HG03039 (cell line): ENCODE measurements at regions not wholly inside any gene's neighbourhood (a gene's known extent, or its start where the extent isn't known, plus 50 kb on each side); places are given as distances from the start of the nearest gene placed in this dataset.

Experiments
- ATAC-seq: cut with Tn5 transposase; IDR thresholded peaks from one replicate; pipeline ENCODE4 v1.9.1; 2021; ENCODE audit warnings: mild to moderate bottlenecking, moderate library complexity; ENCODE audit not compliant: unreplicated experiment

DNA sequence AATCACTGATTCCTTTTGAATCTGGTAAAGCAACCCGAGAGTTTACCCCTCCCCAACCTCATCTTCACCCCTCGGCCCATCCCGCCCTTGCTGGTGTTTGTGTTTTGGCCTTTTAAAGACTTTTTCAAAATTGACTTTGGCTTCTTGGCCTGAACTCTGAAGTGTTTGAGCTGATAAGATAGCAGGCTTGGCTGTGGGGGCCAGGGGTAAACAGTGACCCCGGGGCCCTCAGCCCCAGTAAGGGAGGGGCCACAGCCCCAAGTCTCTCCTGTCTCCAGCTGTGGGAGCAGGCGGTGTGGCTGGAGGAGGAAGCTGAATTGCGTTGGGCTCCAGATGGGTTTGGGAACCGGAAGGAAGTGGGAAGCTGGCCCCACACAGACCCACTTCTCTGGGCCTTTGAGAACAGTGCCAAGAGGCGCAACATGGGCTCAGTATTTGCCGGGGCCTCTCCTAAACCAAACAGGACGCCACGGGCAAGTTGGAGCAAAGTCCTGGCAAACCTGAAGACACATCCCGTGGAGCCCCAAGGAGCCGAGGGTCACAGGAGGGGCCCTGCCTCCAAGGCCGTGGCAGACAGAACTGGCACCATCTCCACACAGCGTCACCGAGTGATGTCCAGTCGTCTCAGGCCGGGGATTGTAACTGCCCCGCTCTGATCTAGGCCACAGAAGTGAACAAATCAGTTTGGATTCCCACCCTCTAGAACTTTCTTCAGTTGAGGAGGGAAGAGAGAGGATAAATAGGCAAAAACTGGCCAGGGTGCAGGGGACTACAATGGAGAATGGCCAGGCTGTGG, 54.3 kb upstream of the PTPN1 start:
- no peak for ATAC-seq

DNA sequence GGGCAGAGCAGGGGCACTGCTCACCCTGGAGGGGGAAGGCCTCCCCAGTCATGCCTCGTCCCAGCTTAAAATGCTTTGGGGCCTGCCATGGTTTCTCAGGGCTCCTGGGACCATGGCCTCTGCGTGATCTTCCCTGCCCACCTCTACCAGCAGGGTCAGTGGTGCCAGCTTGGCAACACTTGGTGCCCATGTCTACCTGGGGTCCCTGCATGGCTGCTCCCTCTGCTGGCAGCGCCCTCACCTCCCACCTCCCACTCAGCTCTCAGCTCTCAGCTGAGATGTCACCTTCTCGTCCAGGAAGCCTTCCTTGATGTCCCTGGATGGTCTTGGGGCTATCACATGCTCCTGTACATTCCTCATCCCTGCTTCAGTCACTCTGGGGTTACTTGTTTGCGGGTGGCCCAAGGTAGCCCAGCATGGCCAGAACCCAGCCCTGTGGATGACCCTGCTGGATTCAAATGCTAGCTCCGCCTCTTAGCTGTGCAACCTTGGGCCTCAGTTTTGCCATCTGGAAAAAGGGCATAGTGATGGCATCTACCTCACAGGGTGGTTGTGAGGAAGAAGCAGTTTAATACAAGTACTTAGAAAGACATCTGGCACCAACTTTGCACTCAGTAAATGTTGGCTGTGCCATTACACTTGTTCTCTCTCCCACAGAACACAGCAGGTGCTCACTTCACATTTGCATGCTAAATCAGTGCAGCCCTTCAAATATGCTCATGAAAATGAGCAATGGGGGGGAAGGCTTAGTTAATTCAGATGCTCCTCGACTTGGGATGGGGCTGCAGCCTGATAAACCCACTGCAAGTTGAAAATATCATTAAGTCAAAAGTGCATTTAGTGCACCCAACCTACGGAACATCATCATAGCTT, 53.5 kb upstream of the PTPN1 start:
- no peak for ATAC-seq

DNA sequence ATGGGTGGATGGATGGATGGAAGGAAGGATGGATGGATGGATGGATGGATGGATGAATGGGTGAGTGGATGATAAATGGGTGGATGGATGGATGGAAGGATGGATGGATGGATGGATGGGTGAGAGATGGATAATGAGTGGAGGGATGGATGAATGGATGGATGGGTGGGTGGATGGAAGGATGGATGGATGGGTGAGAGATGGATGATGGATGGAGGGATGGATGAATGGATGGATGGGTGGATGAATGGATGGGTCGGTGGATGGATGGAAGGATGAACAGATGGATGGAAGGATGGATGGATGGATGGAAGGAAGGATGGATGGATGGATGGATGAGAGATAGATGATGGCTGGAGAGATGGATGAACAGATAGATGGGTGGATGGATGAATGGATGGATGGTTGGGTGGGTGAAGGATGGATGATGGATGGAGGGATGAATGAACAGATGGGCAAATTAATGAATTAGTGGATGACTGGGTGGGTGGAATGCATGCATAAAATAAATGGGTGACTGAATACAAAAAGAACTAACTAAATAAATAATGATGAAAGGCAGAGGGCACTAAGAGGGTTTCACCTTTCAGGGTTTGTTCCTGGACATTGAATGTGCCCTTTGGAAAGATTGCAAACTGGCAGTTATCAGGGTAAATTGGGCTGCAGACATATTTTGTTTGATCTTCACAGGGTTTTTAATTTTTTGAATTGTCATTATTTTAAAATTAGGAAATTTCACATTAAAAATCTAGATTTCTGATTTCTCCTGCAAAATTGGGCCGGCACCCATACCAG, 50.9 kb upstream of the PTPN1 start:
- no peak for ATAC-seq

DNA sequence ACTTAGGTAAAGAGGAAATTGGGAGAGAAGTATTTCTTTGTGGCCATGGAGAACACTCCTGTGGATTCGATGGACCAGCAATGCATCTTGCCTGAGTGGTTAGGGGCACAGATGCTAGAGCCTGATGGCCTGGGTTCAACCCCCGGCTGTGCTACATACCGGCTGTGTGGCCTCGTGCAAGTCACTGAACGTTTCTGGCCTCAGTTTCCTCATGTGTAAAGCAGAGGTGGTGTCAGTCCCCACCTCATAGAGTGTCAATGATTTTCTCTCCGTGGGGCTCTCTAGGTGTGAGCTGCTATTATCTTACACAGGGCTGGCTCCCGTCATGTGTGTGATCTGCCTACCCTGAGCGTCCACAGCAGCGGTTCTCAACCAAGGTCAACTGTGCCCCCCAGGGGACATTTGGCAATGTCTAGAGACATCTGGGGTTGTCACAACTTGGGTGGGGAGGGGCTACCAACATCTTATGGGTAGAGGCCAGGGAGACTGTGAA, 50.0 kb upstream of the PTPN1 start:
- no peak for ATAC-seq
